ENCODE measurements at regions not wholly inside any gene's neighbourhood (a gene's known extent, or its start where the extent isn't known, plus 50 kb on each side); places are given as distances from the start of the nearest gene placed in this dataset.

GRCh38 chr12:46050805-46051204, 60.4 kb upstream of the SCAF11 start:
- Histone ChIP-seq H3K27ac (no peak overlapping the region), H3K4me1 (no peaks in the 10 kb centered on the region), H3K27me3 (no peaks in the 10 kb centered on the region), H3K9me3 (peaks cover 0 to 57% (median 1%) of the 10 kb centered on the region in 3 donors), H3K4me3 (no peak overlapping the region), H3K36me3 (no peaks in the 10 kb centered on the region)
- TF ChIP-seq POLR2AphosphoS5 (IDR thresholded peaks at IDR 0.05) (no peak), CTCF (IDR thresholded peaks at IDR 0.05) (no peak), EP300 (IDR thresholded peaks at IDR 0.05) (no peak), POLR2A (IDR thresholded peaks at IDR 0.05) (no peak)
- no peak for ATAC-seq

GRCh38 chr12:46049665-46050064, 59.3 kb upstream of the SCAF11 start:
- 50 to 83% methylated on average over 1 of the region's 2 CpGs for WGBS, 2 donors (ENCODE audit: low coverage in 1 of 2)
- no peaks in the 10 kb centered on the region for H3K4me1 ChIP-seq
- peaks cover 0 to 62% (median 1%) of the 10 kb centered on the region in 3 donors for H3K9me3 ChIP-seq
- no peak for TF ChIP-seq POLR2A (IDR thresholded peaks at IDR 0.05)
- no peak for TF ChIP-seq EP300 (IDR thresholded peaks at IDR 0.05)
- TF ChIP-seq POLR2AphosphoS5 (IDR thresholded peaks at IDR 0.05) = no peak
- TF ChIP-seq CTCF (IDR thresholded peaks at IDR 0.05) = no peak
- no peak for ATAC-seq
- no peak overlapping the region for H3K4me3 ChIP-seq
- no peaks in the 10 kb centered on the region for H3K36me3 ChIP-seq
- no peaks in the 10 kb centered on the region for H3K27me3 ChIP-seq
- H3K27ac ChIP-seq = no peak overlapping the region

- Histone ChIP-seq H3K36me3 (no peaks in the 10 kb centered on the region), H3K27me3 (no peaks in the 10 kb centered on the region), H3K4me1 (no peaks in the 10 kb centered on the region), H3K4me3 (no peak overlapping the region), H3K27ac (no peak overlapping the region), H3K9me3 (peaks cover 0 to 61% (median 1%) of the 10 kb centered on the region in 3 donors)
- ATAC-seq = no peak
- TF ChIP-seq EP300 (IDR thresholded peaks at IDR 0.05) = no peak
- TF ChIP-seq POLR2AphosphoS5 (IDR thresholded peaks at IDR 0.05) = no peak
- no peak for TF ChIP-seq CTCF (IDR thresholded peaks at IDR 0.05)
- no peak for TF ChIP-seq POLR2A (IDR thresholded peaks at IDR 0.05)
- 80 to 94% methylated on average over 1 of the region's 1 CpG for WGBS, 2 donors (ENCODE audit: low coverage in 1 of 2)
These were observed 56.1 kb upstream of the SCAF11 start for GRCh38 chr12:46046436-46046835.

DNA sequence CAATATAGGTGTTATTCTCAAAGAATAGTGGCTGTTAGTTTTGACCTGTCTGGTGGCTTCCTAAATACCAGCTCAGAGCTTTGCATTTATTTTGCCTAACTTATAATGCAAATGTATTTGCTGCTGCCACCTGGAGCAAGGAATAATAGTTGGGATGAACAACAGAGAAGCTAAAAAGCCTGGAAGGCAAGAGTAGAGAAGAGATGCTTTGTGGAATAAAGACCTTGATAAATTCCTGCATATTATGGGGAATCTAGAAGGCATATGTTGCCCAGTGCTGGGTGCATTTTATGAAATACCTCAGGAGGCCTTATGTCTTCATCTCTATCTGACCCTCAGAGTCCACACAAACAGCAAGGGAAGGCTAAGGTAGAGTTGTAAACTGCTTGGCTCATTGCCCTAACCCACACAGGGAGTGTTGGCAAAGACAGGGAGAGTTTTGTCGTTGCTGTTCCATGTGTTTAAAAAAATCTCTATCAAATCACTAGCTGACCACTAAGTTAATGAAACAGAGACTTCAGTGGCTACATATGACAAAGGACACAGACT, 53.7 kb upstream of the SCAF11 start:
- no peak overlapping the region for H3K4me3 ChIP-seq
- ATAC-seq = no peak
- H3K27me3 ChIP-seq = no peaks in the 10 kb centered on the region
- no peak overlapping the region for H3K27ac ChIP-seq
- H3K9me3 ChIP-seq = peaks cover 0 to 49% (median 0%) of the 10 kb centered on the region in 3 donors
- TF ChIP-seq POLR2A (IDR thresholded peaks at IDR 0.05) = no peak
- no peak for TF ChIP-seq CTCF (IDR thresholded peaks at IDR 0.05)
- TF ChIP-seq EP300 (IDR thresholded peaks at IDR 0.05) = no peak
- TF ChIP-seq POLR2AphosphoS5 (IDR thresholded peaks at IDR 0.05) = no peak
- no peaks in the 10 kb centered on the region for H3K36me3 ChIP-seq
- H3K4me1 ChIP-seq = no peaks in the 10 kb centered on the region
- 11 to 33% methylated on average over 1 of the region's 1 CpG for WGBS, 2 donors (ENCODE audit: low coverage in 1 of 2)

Measured in gastroesophageal sphincter (tissue), 4 donors.